ENCODE measurements at regions not wholly inside any gene's neighbourhood (a gene's known extent, or its start where the extent isn't known, plus 50 kb on each side); places are given as distances from the start of the nearest gene placed in this dataset.

DNA sequence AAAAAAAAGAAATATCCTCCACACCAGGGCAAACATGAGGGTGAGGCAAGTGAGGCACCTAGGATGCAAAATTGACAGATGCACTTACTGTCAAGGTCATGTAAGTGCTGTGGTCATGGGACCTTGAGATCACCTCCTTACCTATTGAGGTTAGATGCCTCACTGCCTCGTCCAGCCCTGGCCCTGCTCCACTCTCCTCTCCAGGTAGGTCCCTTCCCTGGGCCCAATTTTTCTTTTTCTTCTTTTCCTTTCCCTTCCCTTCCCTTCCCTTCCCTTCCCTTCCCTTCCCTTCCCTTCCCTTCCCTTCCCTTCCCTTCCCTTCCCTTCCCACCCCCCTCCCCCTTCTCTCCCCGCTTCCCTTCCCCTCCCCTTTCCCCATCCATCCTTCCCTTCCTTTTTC is 71.1 kb upstream of the DLG1 start:
- H3K27me3 ChIP-seq, result no peaks in the 10 kb centered on the region
- H3K4me3 ChIP-seq (replicated peaks in 1 of 3), result no peak overlapping the region
- no peaks in the 10 kb centered on the region for H3K36me3 ChIP-seq
- no peak for DNase-seq
- TF ChIP-seq, protein P1, sequence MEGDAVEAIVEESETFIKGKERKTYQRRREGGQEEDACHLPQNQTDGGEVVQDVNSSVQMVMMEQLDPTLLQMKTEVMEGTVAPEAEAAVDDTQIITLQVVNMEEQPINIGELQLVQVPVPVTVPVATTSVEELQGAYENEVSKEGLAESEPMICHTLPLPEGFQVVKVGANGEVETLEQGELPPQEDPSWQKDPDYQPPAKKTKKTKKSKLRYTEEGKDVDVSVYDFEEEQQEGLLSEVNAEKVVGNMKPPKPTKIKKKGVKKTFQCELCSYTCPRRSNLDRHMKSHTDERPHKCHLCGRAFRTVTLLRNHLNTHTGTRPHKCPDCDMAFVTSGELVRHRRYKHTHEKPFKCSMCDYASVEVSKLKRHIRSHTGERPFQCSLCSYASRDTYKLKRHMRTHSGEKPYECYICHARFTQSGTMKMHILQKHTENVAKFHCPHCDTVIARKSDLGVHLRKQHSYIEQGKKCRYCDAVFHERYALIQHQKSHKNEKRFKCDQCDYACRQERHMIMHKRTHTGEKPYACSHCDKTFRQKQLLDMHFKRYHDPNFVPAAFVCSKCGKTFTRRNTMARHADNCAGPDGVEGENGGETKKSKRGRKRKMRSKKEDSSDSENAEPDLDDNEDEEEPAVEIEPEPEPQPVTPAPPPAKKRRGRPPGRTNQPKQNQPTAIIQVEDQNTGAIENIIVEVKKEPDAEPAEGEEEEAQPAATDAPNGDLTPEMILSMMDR (IDR thresholded peaks at IDR 0.05), result no peak
- no peak for TF ChIP-seq POLR2A (IDR thresholded peaks at IDR 0.05)
- 77 to 79% methylated on average over 2 of the region's 2 CpGs for WGBS, 2 donors
- peak overlapping the region in 1 of 3 donors; percentile 80 for H3K27ac ChIP-seq
- H3K9me3 ChIP-seq, result no peaks in the 10 kb centered on the region
- H3K4me1 ChIP-seq, result peaks cover 46 to 62% of the 10 kb centered on the region in 2 donors
- intact Hi-C loops (cut with DNase I), result no loop called here

DNA sequence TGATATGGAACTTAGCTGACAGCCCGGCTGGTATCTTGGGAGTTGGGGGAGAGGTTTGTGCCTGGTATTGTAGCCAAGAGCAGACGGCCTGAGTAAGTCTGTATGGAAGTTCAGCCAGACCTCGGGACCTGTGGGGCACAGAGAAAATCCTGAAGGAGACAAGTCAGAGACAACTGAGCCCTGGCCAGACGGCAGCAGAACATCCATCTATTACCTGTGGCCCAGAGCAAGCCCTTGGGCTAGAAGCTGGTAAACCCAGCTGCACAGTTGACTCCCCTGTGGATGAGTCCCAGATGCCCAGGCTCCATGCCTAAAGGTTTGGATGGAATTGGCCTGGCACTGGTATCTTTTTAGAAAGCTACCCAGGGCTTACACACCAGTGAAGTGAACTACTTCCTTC is 70.4 kb upstream of the DLG1 start:
- H3K36me3 ChIP-seq, result no peaks in the 10 kb centered on the region
- H3K9me3 ChIP-seq, result no peaks in the 10 kb centered on the region
- TF ChIP-seq POLR2A (IDR thresholded peaks at IDR 0.05), result no peak
- TF ChIP-seq, protein P1 (IDR thresholded peaks at IDR 0.05), result no peak
- H3K27me3 ChIP-seq, result no peaks in the 10 kb centered on the region
- H3K4me1 ChIP-seq, result peaks cover 46 to 66% of the 10 kb centered on the region in 2 donors
- 84 to 88% methylated on average over 3 to 4 of the region's 4 CpGs for WGBS, 2 donors
- H3K27ac ChIP-seq, result no peak overlapping the region
- no peak overlapping the region for H3K4me3 ChIP-seq (replicated peaks in 1 of 3)
- no peak for DNase-seq
- intact Hi-C loops (cut with DNase I), result no loop called here

DNA sequence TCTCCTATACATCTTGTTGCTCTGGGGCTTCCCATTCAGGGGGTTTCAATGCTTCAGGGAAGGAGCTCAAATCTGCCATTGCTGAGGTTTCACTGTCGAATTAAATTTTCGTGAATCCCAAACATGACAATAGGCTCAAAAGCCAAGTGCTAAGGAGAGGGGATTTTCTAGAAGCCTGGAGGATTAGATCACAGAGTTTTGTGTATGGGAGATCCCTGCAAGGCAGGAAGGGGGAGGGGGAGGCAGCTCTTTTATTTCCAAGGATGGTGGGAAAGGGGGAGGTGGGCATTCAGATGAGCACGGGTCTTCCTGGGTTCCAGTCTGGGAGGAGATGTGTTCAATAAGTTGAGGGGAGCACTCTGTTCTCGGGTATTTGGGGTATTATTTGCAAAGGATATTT is 69.9 kb upstream of the DLG1 start:
- Histone ChIP-seq H3K9me3 (no peaks in the 10 kb centered on the region), H3K36me3 (no peaks in the 10 kb centered on the region), H3K27me3 (no peaks in the 10 kb centered on the region), H3K27ac (no peak overlapping the region), H3K4me3 (replicated peaks in 1 of 3) (no peak overlapping the region), H3K4me1 (peaks cover 46 to 66% of the 10 kb centered on the region in 2 donors)
- DNase-seq, result no peak
- TF ChIP-seq, protein P1 (IDR thresholded peaks at IDR 0.05), result no peak
- TF ChIP-seq POLR2A (IDR thresholded peaks at IDR 0.05), result no peak
- WGBS, 2 donors, result 77 to 81% methylated on average over 4 of the region's 4 CpGs
- intact Hi-C loops (cut with DNase I), result no loop called here

DNA sequence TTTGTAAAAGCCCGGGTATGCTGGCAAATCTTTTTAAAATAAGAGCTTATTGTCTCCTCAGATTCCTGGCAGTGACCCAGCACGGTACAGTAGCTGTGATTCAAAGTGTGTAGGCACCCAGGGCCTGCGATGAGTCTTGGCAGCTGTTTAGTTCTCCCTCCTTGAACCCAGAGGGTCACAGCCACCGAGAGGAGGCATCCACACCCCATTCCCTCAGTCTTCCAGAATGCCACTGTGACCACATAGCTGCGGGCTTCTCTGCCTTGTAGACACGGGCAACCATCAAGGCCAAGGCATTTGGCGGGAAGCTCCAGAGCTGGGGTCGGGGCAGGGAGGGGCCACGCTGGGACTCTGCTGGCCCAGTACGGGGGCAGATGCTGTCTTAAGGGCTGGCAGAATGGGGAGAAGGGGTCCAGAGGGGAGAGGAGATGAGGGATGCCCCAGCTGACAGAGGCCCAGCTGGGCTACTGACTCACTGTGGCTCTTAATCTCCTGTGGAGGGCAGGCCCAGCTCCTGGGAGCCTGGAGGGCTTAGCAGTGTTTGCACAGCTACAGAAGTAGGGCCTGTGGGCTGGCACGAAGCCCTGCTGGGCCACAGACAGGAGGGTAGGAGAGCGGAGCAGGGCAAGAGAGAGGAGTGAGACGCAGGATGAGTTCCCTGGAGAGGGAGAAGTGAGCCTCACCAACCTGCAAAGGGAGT is 68.8 kb upstream of the DLG1 start:
- H3K4me3 ChIP-seq (replicated peaks in 1 of 3), result no peak overlapping the region
- intact Hi-C loops (cut with DNase I), result no loop called here
- no peaks in the 10 kb centered on the region for H3K27me3 ChIP-seq
- TF ChIP-seq, protein P1 (IDR thresholded peaks at IDR 0.05), result no peak
- TF ChIP-seq POLR2A (IDR thresholded peaks at IDR 0.05), result no peak
- H3K4me1 ChIP-seq, result peaks cover 41 to 55% of the 10 kb centered on the region in 2 donors
- H3K27ac ChIP-seq, result peak overlapping the region; percentile 63 to 81 (median 75)
- DNase-seq, result peak; percentile 94
- no peaks in the 10 kb centered on the region for H3K9me3 ChIP-seq
- no peaks in the 10 kb centered on the region for H3K36me3 ChIP-seq
- 54 to 64% methylated on average over 13 of the region's 13 CpGs for WGBS, 2 donors

DNA sequence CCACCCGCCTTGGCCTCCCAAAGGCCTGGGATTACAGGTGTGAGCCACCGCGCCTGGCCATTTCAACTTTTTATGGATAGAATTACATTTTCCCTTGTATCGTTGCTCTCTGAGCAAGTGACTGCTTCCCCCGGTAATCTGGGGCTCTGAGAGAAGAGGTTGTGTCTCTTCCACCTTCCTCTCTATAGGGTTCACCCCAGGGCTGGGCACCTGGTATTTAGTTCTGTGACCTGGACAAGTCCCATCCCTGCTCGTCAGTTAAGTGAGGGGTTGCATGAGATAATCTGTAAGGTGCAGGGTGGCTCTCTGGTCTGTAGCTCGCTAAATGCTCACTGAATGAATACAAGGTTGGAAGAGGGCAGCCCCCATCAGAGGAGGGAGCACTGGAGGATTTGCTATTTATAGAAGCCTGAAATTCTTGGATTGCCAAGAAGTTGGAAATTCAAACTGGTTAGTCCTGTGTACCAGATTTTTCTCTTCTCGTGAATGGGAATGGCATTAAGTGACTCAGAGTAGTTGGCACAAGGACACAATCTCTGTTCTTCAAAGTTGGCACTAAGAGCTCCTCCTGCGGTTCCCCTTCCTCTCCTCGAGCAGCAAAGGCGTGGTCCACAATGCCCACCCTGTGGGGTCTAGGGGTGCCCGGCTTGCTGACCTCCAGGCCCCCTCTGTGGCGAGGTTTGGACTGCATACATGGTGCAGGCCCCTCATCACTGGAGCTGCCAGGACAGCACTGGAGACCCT is 68.1 kb upstream of the DLG1 start:
- intact Hi-C loops (cut with DNase I), result no loop called here
- peak; percentile 44 to 51 for DNase-seq
- no peak overlapping the region for H3K4me3 ChIP-seq (replicated peaks in 1 of 3)
- WGBS, 2 donors, result 58 to 66% methylated on average over 11 to 13 of the region's 13 CpGs
- H3K27ac ChIP-seq, result peak overlapping the region; percentile 63 to 81 (median 75)
- H3K4me1 ChIP-seq, result peaks cover 35 to 50% of the 10 kb centered on the region in 2 donors
- no peaks in the 10 kb centered on the region for H3K27me3 ChIP-seq
- no peaks in the 10 kb centered on the region for H3K36me3 ChIP-seq
- TF ChIP-seq, protein P1 (IDR thresholded peaks at IDR 0.05), result no peak
- no peak for TF ChIP-seq POLR2A (IDR thresholded peaks at IDR 0.05)
- no peaks in the 10 kb centered on the region for H3K9me3 ChIP-seq
